ENCODE measurements at regions not wholly inside any gene's neighbourhood (a gene's known extent, or its start where the extent isn't known, plus 50 kb on each side); places are given as distances from the start of the nearest gene placed in this dataset.

DNA sequence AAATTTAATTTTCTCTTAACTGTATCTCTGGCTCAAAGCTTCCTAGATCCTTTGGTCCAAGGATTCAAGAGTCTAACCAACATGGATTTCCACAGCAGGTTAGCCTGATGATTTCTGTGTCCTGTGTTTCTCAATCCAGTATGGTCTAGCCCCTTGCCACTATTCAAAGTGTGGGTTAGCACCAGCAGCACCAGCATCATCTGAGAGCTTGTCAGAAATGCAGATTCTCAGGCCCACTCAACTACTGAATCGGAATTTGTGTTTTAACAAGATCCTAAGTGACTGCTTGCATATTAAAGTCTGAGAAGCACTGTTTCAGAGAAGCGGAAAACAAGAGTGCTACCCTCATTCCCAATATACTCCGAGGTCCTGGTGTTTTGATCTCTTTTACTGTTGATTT lies 133.8 kb upstream of the PRDM1 start:
- TF ChIP-seq, protein P1, sequence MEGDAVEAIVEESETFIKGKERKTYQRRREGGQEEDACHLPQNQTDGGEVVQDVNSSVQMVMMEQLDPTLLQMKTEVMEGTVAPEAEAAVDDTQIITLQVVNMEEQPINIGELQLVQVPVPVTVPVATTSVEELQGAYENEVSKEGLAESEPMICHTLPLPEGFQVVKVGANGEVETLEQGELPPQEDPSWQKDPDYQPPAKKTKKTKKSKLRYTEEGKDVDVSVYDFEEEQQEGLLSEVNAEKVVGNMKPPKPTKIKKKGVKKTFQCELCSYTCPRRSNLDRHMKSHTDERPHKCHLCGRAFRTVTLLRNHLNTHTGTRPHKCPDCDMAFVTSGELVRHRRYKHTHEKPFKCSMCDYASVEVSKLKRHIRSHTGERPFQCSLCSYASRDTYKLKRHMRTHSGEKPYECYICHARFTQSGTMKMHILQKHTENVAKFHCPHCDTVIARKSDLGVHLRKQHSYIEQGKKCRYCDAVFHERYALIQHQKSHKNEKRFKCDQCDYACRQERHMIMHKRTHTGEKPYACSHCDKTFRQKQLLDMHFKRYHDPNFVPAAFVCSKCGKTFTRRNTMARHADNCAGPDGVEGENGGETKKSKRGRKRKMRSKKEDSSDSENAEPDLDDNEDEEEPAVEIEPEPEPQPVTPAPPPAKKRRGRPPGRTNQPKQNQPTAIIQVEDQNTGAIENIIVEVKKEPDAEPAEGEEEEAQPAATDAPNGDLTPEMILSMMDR (IDR thresholded peaks at IDR 0.05; ENCODE audit: low read depth, low read length, poor library complexity, severe bottlenecking) = no peak
- no peak for TF ChIP-seq EZH2phosphoT487 (IDR thresholded peaks at IDR 0.05; ENCODE audit: borderline replicate concordance, low read length)

Data from DOHH2 (cell line).